ENCODE measurements at regions not wholly inside any gene's neighbourhood (a gene's known extent, or its start where the extent isn't known, plus 50 kb on each side); places are given as distances from the start of the nearest gene placed in this dataset.
A peak's percentile ranks its signal among the peaks of the same experiment; 100 is the strongest.
"Not testable (repeated sequence)": the region's sequence is repeated elsewhere in the genome, so short reads cannot be mapped to it uniquely, and the experiment has no call there.

GRCh38 chr2:199191461-199191860 is 266.3 kb downstream of the SATB2 start:
- H3K36me3 ChIP-seq (ENCODE audit: control insufficient read depth in 3 of 3, insufficient read depth in 2 of 3, low read depth in 1 of 3, low read length in 3 of 3): no peaks in the 10 kb centered on the region
- FAIRE-seq: no peak
- H3K4me3 ChIP-seq (ENCODE audit: low read depth in 1 of 3, low read length in 3 of 3): no peak overlapping the region
- WGBS, 3 donors: 54 to 73% (median 60%) methylated on average over 8 of the region's 8 CpGs
- no peaks in the 10 kb centered on the region for H3K9me3 ChIP-seq (ENCODE audit: control insufficient read depth in 2 of 2, insufficient read depth in 1 of 2, low read depth in 1 of 2, low read length in 1 of 2)
- no peaks in the 10 kb centered on the region for H3K27me3 ChIP-seq (ENCODE audit: control insufficient read depth in 3 of 3, insufficient read depth in 3 of 3, low read length in 3 of 3)
- no peak overlapping the region for H3K27ac ChIP-seq (ENCODE audit: low read depth in 1 of 3, low read length in 2 of 3)
- peak in 1 of 2 donors; percentile 1 for DNase-seq
- H3K4me1 ChIP-seq (ENCODE audit: control insufficient read depth in 3 of 3, insufficient read depth in 2 of 3, low read depth in 1 of 3, low read length in 2 of 3): no peaks in the 10 kb centered on the region

GRCh38 chr2:199189229-199189628 is 268.5 kb downstream of the SATB2 start:
- H3K4me3 ChIP-seq (ENCODE audit: low read depth in 1 of 3, low read length in 3 of 3): no peak overlapping the region
- FAIRE-seq (no peak), DNase-seq (no peak)
- no peak overlapping the region for H3K27ac ChIP-seq (ENCODE audit: low read depth in 1 of 3, low read length in 2 of 3)
- 76 to 81% (median 78%) methylated on average over 2 of the region's 2 CpGs for WGBS, 3 donors
- H3K27me3 ChIP-seq (ENCODE audit: control insufficient read depth in 3 of 3, insufficient read depth in 3 of 3, low read length in 3 of 3): no peaks in the 10 kb centered on the region
- no peaks in the 10 kb centered on the region for H3K4me1 ChIP-seq (ENCODE audit: control insufficient read depth in 3 of 3, insufficient read depth in 2 of 3, low read depth in 1 of 3, low read length in 2 of 3)
- H3K36me3 ChIP-seq (ENCODE audit: control insufficient read depth in 3 of 3, insufficient read depth in 2 of 3, low read depth in 1 of 3, low read length in 3 of 3): no peaks in the 10 kb centered on the region
- no peaks in the 10 kb centered on the region for H3K9me3 ChIP-seq (ENCODE audit: control insufficient read depth in 2 of 2, insufficient read depth in 1 of 2, low read depth in 1 of 2, low read length in 1 of 2)

GRCh38 chr2:199186301-199186751 is 271.4 kb downstream of the SATB2 start:
- H3K4me3 ChIP-seq (ENCODE audit: low read depth in 1 of 3, low read length in 3 of 3): no peak overlapping the region
- H3K36me3 ChIP-seq (ENCODE audit: control insufficient read depth in 3 of 3, insufficient read depth in 2 of 3, low read depth in 1 of 3, low read length in 3 of 3): no peaks in the 10 kb centered on the region
- 41 to 73% (median 69%) methylated on average over 2 of the region's 2 CpGs for WGBS, 3 donors
- DNase-seq (no peak), FAIRE-seq (no peak)
- H3K27me3 ChIP-seq (ENCODE audit: control insufficient read depth in 3 of 3, insufficient read depth in 3 of 3, low read length in 3 of 3): no peaks in the 10 kb centered on the region
- H3K4me1 ChIP-seq (ENCODE audit: control insufficient read depth in 3 of 3, insufficient read depth in 2 of 3, low read depth in 1 of 3, low read length in 2 of 3): no peaks in the 10 kb centered on the region
- H3K9me3 ChIP-seq (ENCODE audit: control insufficient read depth in 2 of 2, insufficient read depth in 1 of 2, low read depth in 1 of 2, low read length in 1 of 2): no peaks in the 10 kb centered on the region
- H3K27ac ChIP-seq (ENCODE audit: low read depth in 1 of 3, low read length in 2 of 3): no peak overlapping the region

- not testable (repeated sequence) for DNase-seq; H3K9me3 ChIP-seq (ENCODE audit: control insufficient read depth in 2 of 2, insufficient read depth in 1 of 2, low read depth in 1 of 2, low read length in 1 of 2); H3K36me3 ChIP-seq (ENCODE audit: control insufficient read depth in 3 of 3, insufficient read depth in 2 of 3, low read depth in 1 of 3, low read length in 3 of 3); H3K27ac ChIP-seq (ENCODE audit: low read depth in 1 of 3, low read length in 2 of 3); H3K4me3 ChIP-seq (ENCODE audit: low read depth in 1 of 3, low read length in 3 of 3); H3K4me1 ChIP-seq (ENCODE audit: control insufficient read depth in 3 of 3, insufficient read depth in 2 of 3, low read depth in 1 of 3, low read length in 2 of 3); H3K27me3 ChIP-seq (ENCODE audit: control insufficient read depth in 3 of 3, insufficient read depth in 3 of 3, low read length in 3 of 3); FAIRE-seq
- WGBS, 3 donors: 75 to 86% (median 78%) methylated on average over 5 of the region's 5 CpGs
Observed at GRCh38 chr2:199185174-199185573, 272.6 kb downstream of the SATB2 start.

- Histone ChIP-seq H3K27ac (ENCODE audit: low read depth in 1 of 3, low read length in 2 of 3) (no peak overlapping the region), H3K36me3 (ENCODE audit: control insufficient read depth in 3 of 3, insufficient read depth in 2 of 3, low read depth in 1 of 3, low read length in 3 of 3) (no peaks in the 10 kb centered on the region), H3K9me3 (ENCODE audit: control insufficient read depth in 2 of 2, insufficient read depth in 1 of 2, low read depth in 1 of 2, low read length in 1 of 2) (no peaks in the 10 kb centered on the region), H3K27me3 (ENCODE audit: control insufficient read depth in 3 of 3, insufficient read depth in 3 of 3, low read length in 3 of 3) (no peaks in the 10 kb centered on the region), H3K4me3 (ENCODE audit: low read depth in 1 of 3, low read length in 3 of 3) (no peak overlapping the region), H3K4me1 (ENCODE audit: control insufficient read depth in 3 of 3, insufficient read depth in 2 of 3, low read depth in 1 of 3, low read length in 2 of 3) (no peaks in the 10 kb centered on the region)
- DNase-seq: no peak
- FAIRE-seq: no peak
- 65 to 73% (median 70%) methylated on average over 5 of the region's 5 CpGs for WGBS, 3 donors
Observed at GRCh38 chr2:199163613-199164458, 293.9 kb downstream of the SATB2 start.

GRCh38 chr2:199160677-199161465 is 296.9 kb downstream of the SATB2 start:
- H3K27ac ChIP-seq (ENCODE audit: low read depth in 1 of 3, low read length in 2 of 3): no peak overlapping the region
- no peaks in the 10 kb centered on the region for H3K4me1 ChIP-seq (ENCODE audit: control insufficient read depth in 3 of 3, insufficient read depth in 2 of 3, low read depth in 1 of 3, low read length in 2 of 3)
- FAIRE-seq: no peak
- no peaks in the 10 kb centered on the region for H3K9me3 ChIP-seq (ENCODE audit: control insufficient read depth in 2 of 2, insufficient read depth in 1 of 2, low read depth in 1 of 2, low read length in 1 of 2)
- WGBS, 3 donors: 77 to 81% (median 80%) methylated on average over 1 of the region's 1 CpG
- DNase-seq: peak in 1 of 2 donors; percentile 19
- no peak overlapping the region for H3K4me3 ChIP-seq (ENCODE audit: low read depth in 1 of 3, low read length in 3 of 3)
- no peaks in the 10 kb centered on the region for H3K36me3 ChIP-seq (ENCODE audit: control insufficient read depth in 3 of 3, insufficient read depth in 2 of 3, low read depth in 1 of 3, low read length in 3 of 3)
- H3K27me3 ChIP-seq (ENCODE audit: control insufficient read depth in 3 of 3, insufficient read depth in 3 of 3, low read length in 3 of 3): no peaks in the 10 kb centered on the region

- no peak overlapping the region for H3K4me3 ChIP-seq (ENCODE audit: low read depth in 1 of 3, low read length in 3 of 3)
- WGBS, 3 donors: 63 to 83% (median 69%) methylated on average over 4 of the region's 4 CpGs
Observed at GRCh38 chr2:199160081-199160480, 297.7 kb downstream of the SATB2 start.

GRCh38 chr2:199148076-199148845 is 309.5 kb downstream of the SATB2 start:
- DNase-seq (no peak), FAIRE-seq (no peak)
- Histone ChIP-seq H3K27me3 (ENCODE audit: control insufficient read depth in 3 of 3, insufficient read depth in 3 of 3, low read length in 3 of 3) (no peaks in the 10 kb centered on the region), H3K27ac (ENCODE audit: low read depth in 1 of 3, low read length in 2 of 3) (no peak overlapping the region), H3K36me3 (ENCODE audit: control insufficient read depth in 3 of 3, insufficient read depth in 2 of 3, low read depth in 1 of 3, low read length in 3 of 3) (no peaks in the 10 kb centered on the region), H3K4me3 (ENCODE audit: low read depth in 1 of 3, low read length in 3 of 3) (no peak overlapping the region), H3K4me1 (ENCODE audit: control insufficient read depth in 3 of 3, insufficient read depth in 2 of 3, low read depth in 1 of 3, low read length in 2 of 3) (no peaks in the 10 kb centered on the region), H3K9me3 (ENCODE audit: control insufficient read depth in 2 of 2, insufficient read depth in 1 of 2, low read depth in 1 of 2, low read length in 1 of 2) (no peaks in the 10 kb centered on the region)
- WGBS, 3 donors: 68 to 83% (median 72%) methylated on average over 3 of the region's 3 CpGs

More at GRCh38 chr2:199160081-199160480, 297.7 kb downstream of the SATB2 start:
- FAIRE-seq: no peak
- peaks cover 0 to 1% of the 10 kb centered on the region in 2 donors for H3K9me3 ChIP-seq (ENCODE audit: control insufficient read depth in 2 of 2, insufficient read depth in 1 of 2, low read depth in 1 of 2, low read length in 1 of 2)
- no peak for DNase-seq
- H3K27me3 ChIP-seq (ENCODE audit: control insufficient read depth in 3 of 3, insufficient read depth in 3 of 3, low read length in 3 of 3): no peaks in the 10 kb centered on the region
- H3K36me3 ChIP-seq (ENCODE audit: control insufficient read depth in 3 of 3, insufficient read depth in 2 of 3, low read depth in 1 of 3, low read length in 3 of 3): no peaks in the 10 kb centered on the region
- no peaks in the 10 kb centered on the region for H3K4me1 ChIP-seq (ENCODE audit: control insufficient read depth in 3 of 3, insufficient read depth in 2 of 3, low read depth in 1 of 3, low read length in 2 of 3)
- no peak overlapping the region for H3K27ac ChIP-seq (ENCODE audit: low read depth in 1 of 3, low read length in 2 of 3)

All from small intestine (tissue), 7 donors.